Hindlimb muscle (tissue), 1 donor: ENCODE measurements at regions not wholly inside any gene's neighbourhood (a gene's known extent, or its start where the extent isn't known, plus 50 kb on each side); places are given as distances from the start of the nearest gene placed in this dataset.

Experiments
- DNase-seq: peaks from one replicate; pipeline ENCODE4 v3.0.0-alpha.2; 2013

- no peak for DNase-seq
These were observed 57.6 kb upstream of the MAP3K7 start for GRCh38 chr6:90644492-90644891.

DNA sequence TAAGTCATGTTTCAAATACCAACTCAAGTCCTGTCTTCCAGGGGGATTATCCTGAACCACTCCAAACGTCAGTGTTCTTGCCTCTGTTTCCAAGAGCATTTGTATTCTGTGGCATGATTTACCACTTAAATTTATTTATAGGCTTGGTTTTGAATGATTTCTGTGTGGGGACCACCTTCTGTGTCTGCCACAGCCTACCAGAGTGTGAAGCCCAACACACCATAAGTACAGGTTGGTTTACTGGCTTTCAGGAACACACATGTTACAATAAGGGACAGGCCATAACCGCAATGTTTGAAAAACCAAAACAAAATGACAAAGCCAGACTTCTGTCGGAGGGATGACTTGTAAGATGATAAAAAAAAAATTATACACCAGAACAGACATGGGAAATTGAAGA, 56.5 kb upstream of the MAP3K7 start:
- no peak for DNase-seq

DNA sequence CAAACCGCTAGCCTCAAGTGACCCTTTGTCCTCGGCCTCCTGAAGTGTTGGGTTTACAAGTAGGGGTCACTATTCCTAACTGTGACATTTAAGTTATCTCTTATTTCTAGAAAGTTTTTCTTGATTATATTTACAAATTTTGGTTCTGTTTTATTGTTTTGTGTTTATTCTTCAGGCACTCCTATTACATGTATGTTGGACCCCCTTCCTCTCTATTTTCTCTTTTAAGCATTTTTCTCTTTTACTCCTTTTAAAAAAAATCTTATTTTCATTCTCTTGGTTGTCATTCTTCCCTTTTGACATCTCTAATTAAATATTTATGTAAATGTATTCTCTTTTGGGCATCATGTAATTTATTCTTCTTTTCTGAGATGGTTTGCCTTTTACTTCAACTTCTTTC, 50.4 kb upstream of the MAP3K7 start:
- no peak for DNase-seq
